GM23338 (cell line): ENCODE measurements at regions not wholly inside any gene's neighbourhood (a gene's known extent, or its start where the extent isn't known, plus 50 kb on each side); places are given as distances from the start of the nearest gene placed in this dataset.

Experiments
- ATAC-seq: fragments of 200-7000 bp; cut with Tn5 transposase; 3 replicates; pipeline ENCODE4 v1.9.1; 2020
- DNase-seq: peaks from one replicate; pipeline ENCODE4 v3.0.0-alpha.2; 2015; ENCODE audit warnings: low spot score
- H2AFZ ChIP-seq: fragments of 200-600 bp; sonication (generic); 2 replicates; pipeline ENCODE4 v1.8.0; 2016; ENCODE audit warnings: antibody characterized with exemption, mild to moderate bottlenecking, moderate library complexity
- H3F3A ChIP-seq: fragments of 200-600 bp; sonication (generic); replicated peaks from 2 replicates; pipeline ENCODE4 v1.8.0; 2017; ENCODE audit warnings: antibody characterized with exemption, mixed run types, low read depth
- H3K27ac ChIP-seq: fragments of 200-600 bp; sonication (generic); 2 replicates; pipeline ENCODE4 v1.6.1; 2016; ENCODE audit warnings: low read depth
- H3K27me3 ChIP-seq: fragments of 200-600 bp; sonication (generic); 2 replicates; pipeline ENCODE4 v1.8.0; 2016; ENCODE audit warnings: mild to moderate bottlenecking, mixed run types, moderate library complexity; ENCODE audit not compliant: insufficient read depth
- H3K36me3 ChIP-seq: fragments of 200-600 bp; sonication (generic); 2 replicates; pipeline ENCODE4 v1.8.0; 2016; ENCODE audit warnings: mild to moderate bottlenecking; ENCODE audit not compliant: insufficient read depth
- H3K4me1 ChIP-seq: fragments of 200-600 bp; sonication (generic); 2 replicates; pipeline ENCODE4 v1.8.0; 2016; ENCODE audit warnings: mild to moderate bottlenecking, moderate library complexity; ENCODE audit not compliant: insufficient read depth
- H3K4me2 ChIP-seq: fragments of 200-600 bp; sonication (generic); 2 replicates; pipeline ENCODE4 v1.7.1; 2017; ENCODE audit warnings: mixed run types
- H3K4me3 ChIP-seq: fragments of 200-600 bp; sonication (generic); 2 replicates; pipeline ENCODE4 v1.6.1; 2016; ENCODE audit warnings: mixed run types
- H3K79me2 ChIP-seq: fragments of 200-600 bp; sonication (generic); replicated peaks from 2 replicates; pipeline ENCODE4 v1.8.0; 2017; ENCODE audit warnings: mild to moderate bottlenecking; ENCODE audit not compliant: insufficient read depth
- H3K9me2 ChIP-seq: fragments of 200-600 bp; sonication (generic); 2 replicates; pipeline ENCODE4 v1.8.0; 2017; ENCODE audit not compliant: insufficient read depth
- H4K20me1 ChIP-seq: fragments of 200-600 bp; sonication (generic); replicated peaks from 2 replicates; pipeline ENCODE4 v1.8.0; 2017; ENCODE audit warnings: mild to moderate bottlenecking; ENCODE audit not compliant: insufficient read depth
- H3K27ac Mint-ChIP-seq: 2 replicates; pipeline ENCODE4 v1.8.0; 2020; ENCODE audit warnings: inconsistent platforms, mild to moderate bottlenecking, moderate library complexity, mixed read lengths
- H3K27me3 Mint-ChIP-seq: 3 replicates; pipeline ENCODE4 v1.8.0; 2022; ENCODE audit warnings: low read depth, mild to moderate bottlenecking, moderate library complexity, mixed read lengths, inconsistent platforms; ENCODE audit not compliant: insufficient read depth, poor library complexity
- H3K36me3 Mint-ChIP-seq: 3 replicates; pipeline ENCODE4 v1.8.0; 2021; ENCODE audit warnings: low read depth, mild to moderate bottlenecking, inconsistent platforms, moderate library complexity, mixed read lengths
- H3K4me1 Mint-ChIP-seq: 3 replicates; pipeline ENCODE4 v1.8.0; 2020; ENCODE audit warnings: mild to moderate bottlenecking, inconsistent platforms, mixed read lengths
- H3K4me3 Mint-ChIP-seq: 3 replicates; pipeline ENCODE4 v1.8.0; 2021; ENCODE audit warnings: moderate library complexity, mild to moderate bottlenecking, inconsistent platforms, mixed read lengths
- H3K9me3 Mint-ChIP-seq: 3 replicates; pipeline ENCODE4 v1.8.0; 2020; ENCODE audit warnings: moderate library complexity, mild to moderate bottlenecking, inconsistent platforms, mixed read lengths
- CREB1 ChIP-seq: fragments of 250-450 bp; sonication (Bioruptor Pico); IDR thresholded peaks from 2 replicates; pipeline ENCODE4 v1.5.0; 2020; ENCODE audit warnings: low read depth, mild to moderate bottlenecking, moderate library complexity
- EZH2 ChIP-seq: fragments of 200-600 bp; sonication (generic); IDR thresholded peaks from one replicate; pipeline ENCODE4 v1.8.0; 2017; ENCODE audit warnings: antibody characterized with exemption, mild to moderate bottlenecking, low read depth; ENCODE audit not compliant: unreplicated experiment
- EZH2phosphoT487 ChIP-seq: fragments of 200-600 bp; sonication (generic); IDR thresholded peaks from one replicate; pipeline ENCODE4 v1.8.1; 2018; ENCODE audit warnings: antibody characterized with exemption; ENCODE audit not compliant: unreplicated experiment
- JUNB ChIP-seq: IDR thresholded peaks from one replicate; pipeline ENCODE4 v1.6.1; 2016; ENCODE audit warnings: antibody characterized with exemption; ENCODE audit not compliant: unreplicated experiment
- NANOG ChIP-seq: IDR thresholded peaks from 2 replicates; pipeline ENCODE4 v1.6.1; 2016; ENCODE audit warnings: antibody characterized with exemption, borderline replicate concordance
- POLR2AphosphoS5 ChIP-seq: IDR thresholded peaks from 2 replicates; pipeline ENCODE4 v1.6.1; 2016; ENCODE audit warnings: antibody characterized with exemption, low read depth
- STAT1 ChIP-seq: IDR thresholded peaks from one replicate; pipeline ENCODE4 v1.6.1; 2016; ENCODE audit warnings: antibody characterized with exemption; ENCODE audit not compliant: unreplicated experiment
- ZNF114 ChIP-seq: fragments of 250-450 bp; sonication (Bioruptor Pico); IDR thresholded peaks from 2 replicates; pipeline ENCODE4 v1.5.0; 2020; ENCODE audit warnings: mild to moderate bottlenecking, moderate library complexity
- ZNF331 ChIP-seq: fragments of 250-450 bp; sonication (Bioruptor Pico); IDR thresholded peaks from 2 replicates; pipeline ENCODE4 v1.5.0; 2020; ENCODE audit warnings: low read depth, mild to moderate bottlenecking, moderate library complexity
- TF ChIP-seq, protein P1 (sequence below), 2 experiments: fragments of 200-600 bp in 1 of 2; sonication (generic) in 1 of 2; conservative IDR thresholded peaks; 2 replicates each; pipeline versions ENCODE4 v1.5.1 to v1.6.1; 2016 to 2017; ENCODE audit warnings: antibody characterized with exemption in 2 of 2, low read depth in 2 of 2, mild to moderate bottlenecking in 2 of 2, moderate library complexity in 1 of 2
- TF ChIP-seq, protein P2 (sequence below): IDR thresholded peaks from 2 replicates; pipeline ENCODE4 v1.6.1; 2016; ENCODE audit warnings: antibody characterized with exemption
- TF ChIP-seq, protein P3 (sequence below): fragments of 250-450 bp; sonication (Bioruptor Pico); IDR thresholded peaks from 2 replicates; pipeline ENCODE4 v1.5.0; 2020; ENCODE audit warnings: mild to moderate bottlenecking, moderate library complexity
- TF ChIP-seq, protein P4 (sequence below): IDR thresholded peaks from one replicate; pipeline ENCODE4 v1.6.1; 2018; ENCODE audit warnings: antibody characterized with exemption; ENCODE audit not compliant: unreplicated experiment

DNA sequence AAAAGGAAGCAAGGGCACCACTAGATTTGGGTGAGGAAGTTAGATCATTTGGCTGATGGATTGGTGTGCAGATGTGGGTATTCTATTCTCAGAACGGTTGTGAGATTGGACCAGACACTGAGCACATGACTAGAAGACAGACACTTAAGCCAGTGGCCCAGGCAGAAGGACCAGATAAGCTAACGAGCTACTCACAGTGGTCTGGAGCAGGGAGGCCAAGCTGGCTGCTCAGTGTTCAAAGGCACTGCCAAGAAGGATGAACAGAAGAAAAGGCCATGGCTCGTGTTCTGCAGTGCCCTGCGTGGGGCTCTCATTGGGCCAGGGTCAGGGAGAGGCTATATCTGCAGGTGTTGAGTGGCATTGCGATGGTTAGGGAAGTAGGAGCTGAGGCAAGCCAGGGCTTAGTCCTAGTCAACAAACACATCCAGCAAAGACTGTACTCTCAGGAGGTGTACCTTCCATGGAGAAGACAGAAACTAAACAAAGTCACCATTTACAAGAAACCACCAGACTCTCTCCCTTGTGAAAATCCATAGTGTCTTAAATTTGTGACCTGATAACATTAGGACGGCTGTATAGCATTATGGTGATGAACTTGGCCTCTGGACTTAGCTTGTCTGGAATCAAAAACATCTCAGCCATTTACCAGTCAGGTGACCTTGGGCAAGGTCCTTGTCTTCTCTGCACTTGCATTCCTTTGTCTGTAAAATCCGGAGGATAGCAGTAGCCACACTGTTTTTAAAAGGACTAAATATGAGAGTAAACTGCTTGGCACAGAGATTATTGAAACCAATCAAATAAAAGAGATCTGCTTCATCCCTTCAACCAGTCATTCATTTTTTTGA is 274.5 kb downstream of the SIPA1L2 start:
- H3K27me3 Mint-ChIP-seq = peaks cover 2% of the 10 kb centered on the region
- H3K27ac ChIP-seq = no peak overlapping the region

More for the DNA sequence above, 274.5 kb downstream of the SIPA1L2 start:
- Histone ChIP-seq H2AFZ (no peak overlapping the region), H3K79me2 (no peaks in the 10 kb centered on the region), H3F3A (no peaks in the 10 kb centered on the region), H3K4me1 (no peaks in the 10 kb centered on the region), H3K4me2 (no peak overlapping the region), H3K36me3 (no peaks in the 10 kb centered on the region), H3K4me3 (no peak overlapping the region), H4K20me1 (no peaks in the 10 kb centered on the region), H3K9me2 (peaks cover 15% of the 10 kb centered on the region), H3K27me3 (no peaks in the 10 kb centered on the region)
- H3K27ac Mint-ChIP-seq = no peak overlapping the region
- no peaks in the 10 kb centered on the region for H3K36me3 Mint-ChIP-seq
- TF ChIP-seq EZH2phosphoT487 (no peak), ZNF331 (CRISPR knock-in tag) (no peak), JUNB (no peak), EZH2 (no peak), ZNF114 (CRISPR knock-in tag) (no peak), POLR2AphosphoS5 (no peak), NANOG (no peak), STAT1 (no peak), CREB1 (no peak)
- TF ChIP-seq, protein P1, sequence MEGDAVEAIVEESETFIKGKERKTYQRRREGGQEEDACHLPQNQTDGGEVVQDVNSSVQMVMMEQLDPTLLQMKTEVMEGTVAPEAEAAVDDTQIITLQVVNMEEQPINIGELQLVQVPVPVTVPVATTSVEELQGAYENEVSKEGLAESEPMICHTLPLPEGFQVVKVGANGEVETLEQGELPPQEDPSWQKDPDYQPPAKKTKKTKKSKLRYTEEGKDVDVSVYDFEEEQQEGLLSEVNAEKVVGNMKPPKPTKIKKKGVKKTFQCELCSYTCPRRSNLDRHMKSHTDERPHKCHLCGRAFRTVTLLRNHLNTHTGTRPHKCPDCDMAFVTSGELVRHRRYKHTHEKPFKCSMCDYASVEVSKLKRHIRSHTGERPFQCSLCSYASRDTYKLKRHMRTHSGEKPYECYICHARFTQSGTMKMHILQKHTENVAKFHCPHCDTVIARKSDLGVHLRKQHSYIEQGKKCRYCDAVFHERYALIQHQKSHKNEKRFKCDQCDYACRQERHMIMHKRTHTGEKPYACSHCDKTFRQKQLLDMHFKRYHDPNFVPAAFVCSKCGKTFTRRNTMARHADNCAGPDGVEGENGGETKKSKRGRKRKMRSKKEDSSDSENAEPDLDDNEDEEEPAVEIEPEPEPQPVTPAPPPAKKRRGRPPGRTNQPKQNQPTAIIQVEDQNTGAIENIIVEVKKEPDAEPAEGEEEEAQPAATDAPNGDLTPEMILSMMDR (conservative IDR thresholded peaks at IDR 0.05; ENCODE audit: low read depth in 2 of 2) = no peak
- TF ChIP-seq, protein P2, sequence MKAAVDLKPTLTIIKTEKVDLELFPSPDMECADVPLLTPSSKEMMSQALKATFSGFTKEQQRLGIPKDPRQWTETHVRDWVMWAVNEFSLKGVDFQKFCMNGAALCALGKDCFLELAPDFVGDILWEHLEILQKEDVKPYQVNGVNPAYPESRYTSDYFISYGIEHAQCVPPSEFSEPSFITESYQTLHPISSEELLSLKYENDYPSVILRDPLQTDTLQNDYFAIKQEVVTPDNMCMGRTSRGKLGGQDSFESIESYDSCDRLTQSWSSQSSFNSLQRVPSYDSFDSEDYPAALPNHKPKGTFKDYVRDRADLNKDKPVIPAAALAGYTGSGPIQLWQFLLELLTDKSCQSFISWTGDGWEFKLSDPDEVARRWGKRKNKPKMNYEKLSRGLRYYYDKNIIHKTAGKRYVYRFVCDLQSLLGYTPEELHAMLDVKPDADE = no peak
- TF ChIP-seq, protein P3, sequence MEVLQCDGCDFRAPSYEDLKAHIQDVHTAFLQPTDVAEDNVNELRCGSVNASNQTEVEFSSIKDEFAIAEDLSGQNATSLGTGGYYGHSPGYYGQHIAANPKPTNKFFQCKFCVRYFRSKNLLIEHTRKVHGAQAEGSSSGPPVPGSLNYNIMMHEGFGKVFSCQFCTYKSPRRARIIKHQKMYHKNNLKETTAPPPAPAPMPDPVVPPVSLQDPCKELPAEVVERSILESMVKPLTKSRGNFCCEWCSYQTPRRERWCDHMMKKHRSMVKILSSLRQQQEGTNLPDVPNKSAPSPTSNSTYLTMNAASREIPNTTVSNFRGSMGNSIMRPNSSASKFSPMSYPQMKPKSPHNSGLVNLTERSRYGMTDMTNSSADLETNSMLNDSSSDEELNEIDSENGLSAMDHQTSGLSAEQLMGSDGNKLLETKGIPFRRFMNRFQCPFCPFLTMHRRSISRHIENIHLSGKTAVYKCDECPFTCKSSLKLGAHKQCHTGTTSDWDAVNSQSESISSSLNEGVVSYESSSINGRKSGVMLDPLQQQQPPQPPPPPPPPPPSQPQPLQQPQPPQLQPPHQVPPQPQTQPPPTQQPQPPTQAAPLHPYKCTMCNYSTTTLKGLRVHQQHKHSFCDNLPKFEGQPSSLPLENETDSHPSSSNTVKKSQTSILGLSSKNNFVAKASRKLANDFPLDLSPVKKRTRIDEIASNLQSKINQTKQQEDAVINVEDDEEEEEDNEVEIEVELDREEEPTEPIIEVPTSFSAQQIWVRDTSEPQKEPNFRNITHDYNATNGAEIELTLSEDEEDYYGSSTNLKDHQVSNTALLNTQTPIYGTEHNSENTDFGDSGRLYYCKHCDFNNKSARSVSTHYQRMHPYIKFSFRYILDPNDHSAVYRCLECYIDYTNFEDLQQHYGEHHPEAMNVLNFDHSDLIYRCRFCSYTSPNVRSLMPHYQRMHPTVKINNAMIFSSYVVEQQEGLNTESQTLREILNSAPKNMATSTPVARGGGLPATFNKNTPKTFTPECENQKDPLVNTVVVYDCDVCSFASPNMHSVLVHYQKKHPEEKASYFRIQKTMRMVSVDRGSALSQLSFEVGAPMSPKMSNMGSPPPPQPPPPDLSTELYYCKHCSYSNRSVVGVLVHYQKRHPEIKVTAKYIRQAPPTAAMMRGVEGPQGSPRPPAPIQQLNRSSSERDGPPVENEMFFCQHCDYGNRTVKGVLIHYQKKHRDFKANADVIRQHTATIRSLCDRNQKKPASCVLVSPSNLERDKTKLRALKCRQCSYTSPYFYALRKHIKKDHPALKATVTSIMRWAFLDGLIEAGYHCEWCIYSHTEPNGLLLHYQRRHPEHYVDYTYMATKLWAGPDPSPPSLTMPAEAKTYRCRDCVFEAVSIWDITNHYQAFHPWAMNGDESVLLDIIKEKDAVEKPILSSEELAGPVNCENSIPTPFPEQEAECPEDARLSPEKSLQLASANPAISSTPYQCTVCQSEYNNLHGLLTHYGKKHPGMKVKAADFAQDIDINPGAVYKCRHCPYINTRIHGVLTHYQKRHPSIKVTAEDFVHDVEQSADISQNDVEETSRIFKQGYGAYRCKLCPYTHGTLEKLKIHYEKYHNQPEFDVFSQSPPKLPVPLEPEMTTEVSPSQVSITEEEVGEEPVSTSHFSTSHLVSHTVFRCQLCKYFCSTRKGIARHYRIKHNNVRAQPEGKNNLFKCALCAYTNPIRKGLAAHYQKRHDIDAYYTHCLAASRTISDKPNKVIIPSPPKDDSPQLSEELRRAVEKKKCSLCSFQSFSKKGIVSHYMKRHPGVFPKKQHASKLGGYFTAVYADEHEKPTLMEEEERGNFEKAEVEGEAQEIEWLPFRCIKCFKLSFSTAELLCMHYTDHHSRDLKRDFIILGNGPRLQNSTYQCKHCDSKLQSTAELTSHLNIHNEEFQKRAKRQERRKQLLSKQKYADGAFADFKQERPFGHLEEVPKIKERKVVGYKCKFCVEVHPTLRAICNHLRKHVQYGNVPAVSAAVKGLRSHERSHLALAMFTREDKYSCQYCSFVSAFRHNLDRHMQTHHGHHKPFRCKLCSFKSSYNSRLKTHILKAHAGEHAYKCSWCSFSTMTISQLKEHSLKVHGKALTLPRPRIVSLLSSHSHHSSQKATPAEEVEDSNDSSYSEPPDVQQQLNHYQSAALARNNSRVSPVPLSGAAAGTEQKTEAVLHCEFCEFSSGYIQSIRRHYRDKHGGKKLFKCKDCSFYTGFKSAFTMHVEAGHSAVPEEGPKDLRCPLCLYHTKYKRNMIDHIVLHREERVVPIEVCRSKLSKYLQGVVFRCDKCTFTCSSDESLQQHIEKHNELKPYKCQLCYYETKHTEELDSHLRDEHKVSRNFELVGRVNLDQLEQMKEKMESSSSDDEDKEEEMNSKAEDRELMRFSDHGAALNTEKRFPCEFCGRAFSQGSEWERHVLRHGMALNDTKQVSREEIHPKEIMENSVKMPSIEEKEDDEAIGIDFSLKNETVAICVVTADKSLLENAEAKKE (CRISPR knock-in tag) = no peak
- TF ChIP-seq, protein P4, sequence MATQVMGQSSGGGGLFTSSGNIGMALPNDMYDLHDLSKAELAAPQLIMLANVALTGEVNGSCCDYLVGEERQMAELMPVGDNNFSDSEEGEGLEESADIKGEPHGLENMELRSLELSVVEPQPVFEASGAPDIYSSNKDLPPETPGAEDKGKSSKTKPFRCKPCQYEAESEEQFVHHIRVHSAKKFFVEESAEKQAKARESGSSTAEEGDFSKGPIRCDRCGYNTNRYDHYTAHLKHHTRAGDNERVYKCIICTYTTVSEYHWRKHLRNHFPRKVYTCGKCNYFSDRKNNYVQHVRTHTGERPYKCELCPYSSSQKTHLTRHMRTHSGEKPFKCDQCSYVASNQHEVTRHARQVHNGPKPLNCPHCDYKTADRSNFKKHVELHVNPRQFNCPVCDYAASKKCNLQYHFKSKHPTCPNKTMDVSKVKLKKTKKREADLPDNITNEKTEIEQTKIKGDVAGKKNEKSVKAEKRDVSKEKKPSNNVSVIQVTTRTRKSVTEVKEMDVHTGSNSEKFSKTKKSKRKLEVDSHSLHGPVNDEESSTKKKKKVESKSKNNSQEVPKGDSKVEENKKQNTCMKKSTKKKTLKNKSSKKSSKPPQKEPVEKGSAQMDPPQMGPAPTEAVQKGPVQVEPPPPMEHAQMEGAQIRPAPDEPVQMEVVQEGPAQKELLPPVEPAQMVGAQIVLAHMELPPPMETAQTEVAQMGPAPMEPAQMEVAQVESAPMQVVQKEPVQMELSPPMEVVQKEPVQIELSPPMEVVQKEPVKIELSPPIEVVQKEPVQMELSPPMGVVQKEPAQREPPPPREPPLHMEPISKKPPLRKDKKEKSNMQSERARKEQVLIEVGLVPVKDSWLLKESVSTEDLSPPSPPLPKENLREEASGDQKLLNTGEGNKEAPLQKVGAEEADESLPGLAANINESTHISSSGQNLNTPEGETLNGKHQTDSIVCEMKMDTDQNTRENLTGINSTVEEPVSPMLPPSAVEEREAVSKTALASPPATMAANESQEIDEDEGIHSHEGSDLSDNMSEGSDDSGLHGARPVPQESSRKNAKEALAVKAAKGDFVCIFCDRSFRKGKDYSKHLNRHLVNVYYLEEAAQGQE = no peak
- H3K4me3 Mint-ChIP-seq = no peak overlapping the region
- no peak for ATAC-seq
- no peaks in the 10 kb centered on the region for H3K9me3 Mint-ChIP-seq
- DNase-seq = no peak
- no peaks in the 10 kb centered on the region for H3K4me1 Mint-ChIP-seq
